GM12865 (cell line): ENCODE measurements at regions not wholly inside any gene's neighbourhood (a gene's known extent, or its start where the extent isn't known, plus 50 kb on each side); places are given as distances from the start of the nearest gene placed in this dataset.

Experiments
- DNase-seq: peaks from one replicate; pipeline ENCODE4 v3.0.0; 2010; ENCODE audit warnings: low read depth
- H3K4me3 ChIP-seq: 2 replicates; pipeline ENCODE4 v1.5.1; 2011; ENCODE audit warnings: mild to moderate bottlenecking, low read depth, low read length, control low read depth
- CTCF ChIP-seq: IDR thresholded peaks from 2 replicates; pipeline ENCODE4 v1.5.1; 2011; ENCODE audit warnings: low read length, control low read depth, low read depth, inconsistent platforms; ENCODE audit not compliant: insufficient read depth; ENCODE audit errors: missing control alignments

GRCh38 chr3:94596887-94597566 lies 534.2 kb downstream of the NSUN3 start:
- H3K4me3 ChIP-seq: no peak overlapping the region
- TF ChIP-seq CTCF: no peak
- DNase-seq: peak; percentile 22

- no peak for DNase-seq
- no peak for TF ChIP-seq CTCF
Measured at GRCh38 chr3:94607778-94608177, 544.9 kb downstream of the NSUN3 start.

GRCh38 chr3:94609908-94610307 lies 547.0 kb downstream of the NSUN3 start:
- H3K4me3 ChIP-seq: no peak overlapping the region
- DNase-seq: no peak
- no peak for TF ChIP-seq CTCF

More at GRCh38 chr3:94607778-94608177, 544.9 kb downstream of the NSUN3 start:
- no peak overlapping the region for H3K4me3 ChIP-seq

- DNase-seq: no peak
- TF ChIP-seq CTCF: no peak
- H3K4me3 ChIP-seq: no peak overlapping the region
Measured at GRCh38 chr3:94611596-94611995, 548.7 kb downstream of the NSUN3 start.

- DNase-seq: no peak
- TF ChIP-seq CTCF: no peak
Measured at GRCh38 chr3:94612631-94613030, 549.8 kb downstream of the NSUN3 start.

GRCh38 chr3:94614192-94614591 lies 551.3 kb downstream of the NSUN3 start:
- DNase-seq: no peak
- no peak overlapping the region for H3K4me3 ChIP-seq
- no peak for TF ChIP-seq CTCF

More at GRCh38 chr3:94612631-94613030, 549.8 kb downstream of the NSUN3 start:
- H3K4me3 ChIP-seq: no peak overlapping the region
